HG02970 (cell line): ENCODE measurements at regions not wholly inside any gene's neighbourhood (a gene's known extent, or its start where the extent isn't known, plus 50 kb on each side); places are given as distances from the start of the nearest gene placed in this dataset.

Source experiments
- ATAC-seq: cut with Tn5 transposase; IDR thresholded peaks from one replicate; pipeline ENCODE4 v1.9.1; 2021; ENCODE audit warnings: mild to moderate bottlenecking, moderate library complexity, moderate number of reproducible peaks; ENCODE audit not compliant: unreplicated experiment, low FRiP score

GRCh38 chr5:164687391-164687790, 1182.0 kb downstream of the MAT2B start:
- ATAC-seq: no peak

GRCh38 chr5:164688437-164688836, 1183.0 kb downstream of the MAT2B start:
- no peak for ATAC-seq

DNA sequence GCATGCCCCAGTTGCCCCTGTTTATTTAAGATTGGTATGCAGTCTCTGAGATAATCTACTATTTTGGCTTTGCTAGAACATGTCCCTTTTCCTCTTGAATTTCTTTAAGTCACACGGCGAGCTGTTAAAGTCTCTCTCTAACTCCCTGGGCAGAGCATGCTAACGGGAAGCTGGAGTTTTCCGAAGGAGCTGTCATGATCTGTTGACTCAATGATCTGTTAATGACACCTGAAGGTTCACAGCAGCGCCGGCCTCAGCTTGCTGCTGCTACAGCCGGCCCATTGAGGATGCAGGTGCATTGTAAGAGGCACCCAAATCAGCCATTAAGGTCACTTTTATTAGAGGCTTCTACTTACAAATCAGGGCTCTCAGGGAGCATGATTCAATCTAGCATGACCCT, 1203.4 kb downstream of the MAT2B start:
- no peak for ATAC-seq

GRCh38 chr5:164713682-164714081, 1208.3 kb downstream of the MAT2B start:
- ATAC-seq: no peak

DNA sequence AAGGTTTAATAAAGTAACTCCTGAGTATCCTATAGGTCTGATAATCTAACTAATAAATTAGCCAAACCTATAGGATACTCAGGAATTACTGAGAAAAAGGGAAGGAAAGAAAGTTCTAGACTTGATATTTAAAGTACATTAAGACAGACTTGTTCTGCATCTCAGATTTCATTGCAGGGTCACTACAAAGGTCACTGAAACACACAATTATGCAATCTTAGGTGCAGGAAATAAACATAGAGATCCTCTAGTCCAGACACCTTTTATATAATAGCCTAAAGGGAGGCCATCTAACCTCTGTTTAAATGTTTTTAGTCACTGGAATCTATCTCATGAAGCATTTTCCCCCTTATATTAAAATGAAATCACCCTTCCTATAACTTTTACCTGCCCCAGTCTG, 1215.7 kb downstream of the MAT2B start:
- no peak for ATAC-seq

- ATAC-seq: no peak
Observed at GRCh38 chr5:164721656-164722055, 1216.2 kb downstream of the MAT2B start.

DNA sequence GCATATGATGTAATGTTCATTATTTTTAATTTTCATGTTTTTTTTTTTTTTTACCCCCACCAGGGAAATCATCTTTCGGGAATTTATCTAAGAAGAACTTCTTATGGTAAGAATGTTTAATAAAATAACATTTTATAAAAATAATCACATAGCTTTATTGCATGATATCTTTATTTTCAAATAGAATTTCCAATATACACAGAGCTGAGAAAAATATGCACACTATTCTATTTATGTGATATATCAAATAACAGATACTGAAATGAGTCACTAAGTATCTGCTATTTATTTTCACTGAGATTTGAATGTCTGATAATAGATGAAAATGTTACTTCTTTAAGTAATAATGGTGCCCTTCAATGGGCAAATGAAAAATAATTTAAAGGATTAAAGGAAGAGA, 1217.3 kb downstream of the MAT2B start:
- no peak for ATAC-seq

- ATAC-seq: no peak
Observed at GRCh38 chr5:164727012-164727411, 1221.6 kb downstream of the MAT2B start.

DNA sequence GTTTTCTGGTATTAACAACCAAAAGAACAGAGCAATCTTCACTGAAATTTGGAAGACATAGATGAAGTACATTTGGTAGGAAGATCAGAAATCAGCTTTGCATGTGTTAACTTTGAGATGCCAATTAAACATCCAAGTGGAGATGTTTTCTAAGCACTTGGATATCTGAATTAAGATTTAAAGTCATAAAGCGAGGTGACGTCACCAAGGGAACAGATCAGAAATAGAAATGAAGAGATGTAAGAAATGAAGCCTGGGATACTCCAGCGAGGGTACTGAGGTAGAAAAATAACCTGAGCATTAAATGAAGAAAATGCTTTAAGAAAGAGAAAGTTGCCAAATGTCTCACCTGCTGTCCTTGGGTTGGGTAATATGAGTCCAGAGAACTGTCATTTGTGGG, 1223.3 kb downstream of the MAT2B start:
- ATAC-seq: no peak

DNA sequence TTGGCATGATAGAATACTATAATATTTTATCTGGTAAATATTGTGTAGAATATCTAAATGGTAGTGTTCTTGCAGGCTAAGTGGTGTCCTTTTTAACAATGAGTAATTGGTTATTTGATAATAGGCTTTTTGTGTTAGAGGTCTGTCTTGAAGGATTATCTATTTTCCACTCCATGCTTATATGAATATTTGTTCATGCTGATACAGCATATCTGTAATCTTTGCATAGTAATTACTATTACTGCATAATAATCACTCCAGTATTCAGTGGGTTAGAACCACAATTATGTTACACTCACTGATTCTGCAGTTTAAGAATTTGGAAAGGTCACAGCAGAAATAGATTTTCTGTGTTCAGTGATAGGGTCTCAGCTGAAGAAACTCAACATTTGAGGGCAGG, 1229.9 kb downstream of the MAT2B start:
- no peak for ATAC-seq

DNA sequence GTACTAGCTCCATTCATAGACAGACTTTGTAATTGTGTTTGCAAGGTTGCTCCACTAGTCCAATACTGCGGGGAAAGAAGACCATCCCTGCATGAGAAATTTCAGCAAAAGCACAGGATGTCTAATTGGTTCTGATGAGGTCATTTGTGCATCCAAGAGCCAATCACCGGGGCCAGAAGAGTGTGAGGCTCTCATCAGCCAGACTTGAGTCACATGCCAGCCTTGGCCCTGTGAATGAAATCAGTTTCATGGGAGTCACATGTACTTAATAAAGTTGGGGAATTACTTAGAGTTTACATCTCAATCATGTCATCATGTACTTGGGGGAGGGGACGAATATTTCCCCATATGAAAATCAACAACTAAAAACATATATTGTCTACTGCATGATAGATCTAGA, 1236.0 kb downstream of the MAT2B start:
- ATAC-seq: no peak

DNA sequence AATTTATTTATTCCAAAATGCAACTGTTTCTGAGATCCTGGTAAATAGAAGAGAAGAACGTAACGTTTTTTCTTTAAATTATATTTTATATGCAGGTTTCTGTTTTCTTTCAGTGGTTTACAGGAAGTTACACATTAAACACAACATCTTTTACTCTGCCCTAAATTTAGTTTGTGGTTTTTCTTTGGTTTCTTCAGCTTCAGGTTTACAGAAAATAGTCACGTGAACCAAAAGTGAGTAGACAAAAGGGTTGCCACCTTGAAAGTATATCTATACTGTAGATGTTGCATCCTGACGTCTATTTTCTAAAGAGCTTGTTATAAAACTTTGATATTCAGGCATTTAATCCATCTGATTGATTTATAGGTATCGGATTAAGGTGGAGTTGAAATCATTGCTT, 1236.6 kb downstream of the MAT2B start:
- ATAC-seq: peak; percentile 98

DNA sequence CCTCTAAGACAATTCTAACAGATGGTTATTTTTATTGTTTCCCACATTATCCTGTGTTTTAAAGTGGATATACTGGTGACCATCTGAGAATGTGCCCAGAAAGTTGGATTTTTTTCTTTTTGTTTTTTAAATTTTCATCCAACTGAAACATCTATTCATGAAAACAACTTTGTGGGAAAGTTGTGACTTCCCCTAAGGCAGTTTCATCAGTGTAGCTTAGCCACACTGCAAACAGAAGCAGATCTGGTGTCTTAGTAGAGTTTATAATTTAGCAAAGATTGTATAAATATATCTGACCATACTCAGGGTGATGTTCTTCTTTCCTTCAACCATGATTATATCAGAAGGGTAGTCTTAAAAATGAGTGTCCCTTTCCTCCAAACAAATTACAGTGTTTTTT, 1241.3 kb downstream of the MAT2B start:
- ATAC-seq: no peak

GRCh38 chr5:164747371-164747770, 1242.0 kb downstream of the MAT2B start:
- ATAC-seq: no peak

DNA sequence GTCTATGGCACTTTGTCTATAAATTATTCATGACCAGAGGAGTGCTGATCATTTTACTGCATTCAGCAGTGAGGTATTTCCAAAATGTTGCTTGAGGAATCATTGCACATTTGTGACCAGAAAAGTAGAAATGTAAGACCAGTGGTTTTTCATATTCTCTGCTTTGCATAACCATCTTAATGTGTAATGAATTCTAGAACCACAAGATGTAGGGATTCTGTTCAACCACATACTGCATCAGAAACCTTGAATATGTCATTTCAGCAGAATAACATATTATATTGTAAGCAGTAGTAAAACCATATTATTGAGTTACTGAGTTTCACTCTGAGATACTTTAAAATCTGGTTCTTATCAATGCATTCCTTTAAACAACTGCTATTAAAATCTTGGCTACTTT, 1243.4 kb downstream of the MAT2B start:
- peak; percentile 98 for ATAC-seq

DNA sequence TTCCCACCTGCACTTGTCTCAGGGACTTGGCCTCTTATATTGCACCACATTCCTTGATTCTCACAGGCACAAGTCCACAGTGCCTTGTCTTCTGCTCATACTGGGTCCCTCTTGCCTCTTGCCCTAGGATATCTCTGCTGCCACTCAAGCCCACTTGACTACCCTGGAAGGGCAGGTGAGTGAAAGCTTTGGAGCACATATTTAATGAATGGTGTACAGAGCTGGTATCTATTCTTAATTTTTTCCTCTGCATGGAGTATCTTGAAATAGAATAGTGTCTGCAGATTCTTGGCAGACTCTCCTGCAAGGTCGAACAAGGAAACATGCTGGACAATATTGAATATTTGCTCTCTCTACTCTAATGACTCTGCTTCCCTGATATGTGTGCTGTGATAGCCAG, 1248.0 kb downstream of the MAT2B start:
- no peak for ATAC-seq

DNA sequence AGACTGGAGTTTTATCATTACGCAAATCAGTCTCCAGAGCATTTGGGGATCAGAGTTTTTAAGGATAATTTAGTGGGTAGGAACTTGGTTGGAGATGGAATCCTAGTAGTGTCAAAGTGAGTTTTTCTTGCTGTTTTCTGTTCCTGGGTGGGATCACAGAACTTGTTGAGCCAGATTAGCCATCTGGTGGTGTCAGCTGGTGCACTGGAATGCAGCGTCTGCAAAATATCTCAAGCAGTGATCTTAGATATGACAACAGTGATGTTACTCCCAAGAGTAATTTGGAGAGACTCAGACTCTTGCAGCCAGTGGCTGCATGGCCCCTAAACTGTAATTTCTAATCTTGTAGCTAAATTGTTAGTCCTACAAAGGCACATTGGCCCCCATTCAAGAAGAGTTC, 1257.8 kb downstream of the MAT2B start:
- ATAC-seq: no peak

DNA sequence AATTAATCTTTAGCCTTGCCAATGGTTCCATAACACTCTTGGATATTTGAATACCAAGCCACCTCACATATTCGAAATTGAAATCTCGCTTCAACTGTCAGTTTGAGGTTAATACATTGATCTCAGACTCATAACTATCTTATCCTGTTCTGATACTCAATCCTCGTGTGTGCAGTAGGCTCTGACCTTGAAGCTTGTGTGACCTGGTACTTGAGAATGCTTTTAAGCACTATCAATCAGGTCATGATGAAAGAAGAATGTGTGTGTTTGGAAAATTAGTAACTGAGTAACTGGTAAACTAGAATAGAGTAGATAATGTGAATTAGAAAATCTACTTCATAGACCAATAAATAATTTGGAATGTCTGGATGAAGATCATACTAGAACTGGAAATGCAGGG, 1266.7 kb downstream of the MAT2B start:
- no peak for ATAC-seq

- no peak for ATAC-seq
Observed at GRCh38 chr5:164784230-164784629, 1278.8 kb downstream of the MAT2B start.

DNA sequence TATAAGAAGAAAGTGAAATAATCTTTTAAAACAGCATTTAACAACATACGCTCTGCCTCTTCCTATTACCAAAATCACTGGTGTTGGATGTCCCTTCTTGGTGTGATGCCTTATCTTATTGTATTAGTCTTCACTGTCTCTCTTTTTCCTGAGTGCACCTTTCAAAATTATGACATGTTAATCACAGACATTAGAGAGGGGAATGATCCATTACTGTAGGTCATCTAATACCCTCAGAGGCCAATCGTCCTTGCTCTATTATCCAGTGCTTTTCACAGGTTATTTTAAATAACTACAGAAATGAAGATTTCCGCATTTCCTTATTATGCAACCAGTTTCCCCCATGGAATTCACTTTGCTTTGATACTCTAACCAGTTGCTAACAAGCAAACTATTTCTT, 1292.7 kb downstream of the MAT2B start:
- no peak for ATAC-seq

DNA sequence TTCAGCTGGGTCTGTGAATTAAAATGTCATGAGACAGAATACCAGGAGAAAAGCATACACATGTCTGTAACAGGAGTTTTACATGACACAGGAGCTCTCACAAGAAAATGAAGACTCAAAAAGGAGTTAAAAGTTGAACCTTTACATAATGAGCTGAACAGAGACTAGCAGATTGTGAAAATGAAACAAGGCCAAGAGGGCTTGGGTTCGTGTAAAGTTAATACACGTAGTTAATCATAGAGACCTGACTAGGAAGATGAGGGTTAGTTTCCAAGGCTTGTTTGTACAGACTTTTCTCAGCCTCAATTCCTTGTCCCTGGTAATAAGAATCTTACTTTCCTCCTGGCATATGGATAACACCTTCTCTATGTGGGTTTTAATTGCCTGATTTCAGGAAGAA, 1294.0 kb downstream of the MAT2B start:
- no peak for ATAC-seq

DNA sequence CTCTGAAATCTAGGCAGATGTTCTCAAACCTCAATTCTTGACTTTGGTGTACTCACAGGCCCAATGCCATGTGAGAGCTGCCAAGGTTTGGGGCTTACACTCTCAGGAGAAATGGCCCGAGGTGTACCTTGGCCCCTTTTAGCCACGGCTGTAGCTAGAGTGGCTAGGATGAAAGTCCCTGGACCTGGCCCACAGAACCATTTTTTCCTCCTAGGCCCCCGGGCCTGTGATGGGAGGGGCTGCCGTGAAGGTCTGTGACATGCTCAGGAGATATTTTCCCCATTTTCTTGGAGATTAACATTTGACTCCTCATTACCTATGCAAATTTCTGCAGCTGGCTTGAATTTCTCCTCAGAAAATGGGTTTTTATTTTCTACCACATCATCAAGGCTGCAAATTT, 1296.5 kb downstream of the MAT2B start:
- ATAC-seq: no peak

- no peak for ATAC-seq
Observed at GRCh38 chr5:164809821-164810220, 1304.4 kb downstream of the MAT2B start.

DNA sequence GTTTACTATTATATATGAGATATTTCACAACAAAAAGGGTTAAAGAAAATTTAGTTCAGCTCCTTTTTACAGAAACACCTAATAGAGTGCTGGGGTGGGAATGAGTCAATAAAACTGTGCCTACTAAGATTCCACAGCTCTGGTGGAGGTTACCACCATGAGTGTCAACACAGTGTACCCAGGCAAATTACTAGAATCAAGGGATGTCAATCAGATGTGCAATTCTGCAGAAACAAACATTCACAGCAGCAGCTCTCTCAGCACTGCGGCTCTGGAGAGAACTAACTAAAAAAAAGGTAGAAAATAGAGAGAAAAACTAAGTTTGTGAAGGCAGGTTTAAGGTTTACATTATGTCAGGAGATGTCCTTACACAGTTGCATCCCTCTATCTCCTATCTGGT, 1313.0 kb downstream of the MAT2B start:
- ATAC-seq: no peak
